ENCODE measurements at regions not wholly inside any gene's neighbourhood (a gene's known extent, or its start where the extent isn't known, plus 50 kb on each side); places are given as distances from the start of the nearest gene placed in this dataset.

DNA sequence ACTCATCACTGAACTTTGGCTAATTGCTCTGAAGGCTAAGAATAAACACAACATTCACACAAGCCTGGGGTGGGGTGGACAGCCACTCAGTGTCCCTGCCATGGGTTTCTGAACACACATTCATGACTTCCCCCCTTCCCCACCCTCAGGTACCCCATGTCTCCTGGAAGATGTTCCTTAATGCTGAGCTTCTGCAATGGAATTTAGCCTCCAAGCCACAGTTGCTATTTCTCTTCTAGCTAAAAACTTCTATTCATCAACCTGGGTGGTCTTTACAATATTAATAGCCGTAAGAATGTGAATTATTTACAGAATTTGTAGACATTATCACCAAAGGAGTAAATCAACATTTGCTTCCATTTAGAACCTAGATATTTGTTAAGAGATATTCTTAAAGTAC is 175.1 kb downstream of the ACKR3 start:
- no peak for DNase-seq

DNA sequence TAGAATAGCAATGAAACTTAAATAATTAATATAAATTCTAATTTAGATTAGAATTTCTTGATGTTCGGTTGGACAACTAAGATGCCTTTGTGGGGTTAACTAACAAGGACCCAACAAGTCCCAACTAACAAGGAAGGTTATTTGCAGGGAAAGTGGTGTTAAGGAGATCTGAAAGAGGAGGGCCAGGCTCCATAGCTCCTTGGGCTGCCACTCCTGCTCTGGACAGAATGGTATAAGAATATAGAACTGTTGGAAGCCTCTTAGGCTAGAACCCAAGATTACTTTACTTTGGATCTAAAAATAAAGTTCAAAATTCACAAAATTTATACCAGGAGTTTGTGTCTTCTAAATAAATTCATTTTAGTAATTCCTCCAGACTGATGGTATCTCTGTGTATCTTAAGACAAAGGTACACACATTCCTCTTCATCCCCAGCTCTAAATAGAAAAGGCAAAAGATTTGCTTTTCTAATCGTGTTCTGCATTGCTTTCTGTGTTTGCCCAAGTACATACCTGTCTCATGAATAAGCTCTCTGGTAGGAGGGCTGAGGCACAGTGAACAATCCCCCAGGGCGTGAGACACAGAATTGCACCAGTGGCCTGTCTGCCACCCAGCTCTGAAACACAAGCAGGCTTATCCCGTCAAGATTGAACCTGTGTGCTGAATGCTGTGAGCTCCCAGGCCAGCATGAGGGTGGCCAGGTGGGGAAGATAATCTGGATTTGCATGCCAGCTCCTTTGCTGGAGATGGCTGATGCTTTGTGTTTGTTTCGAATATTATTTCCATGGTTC is 176.0 kb downstream of the ACKR3 start:
- no peak for DNase-seq

DNA sequence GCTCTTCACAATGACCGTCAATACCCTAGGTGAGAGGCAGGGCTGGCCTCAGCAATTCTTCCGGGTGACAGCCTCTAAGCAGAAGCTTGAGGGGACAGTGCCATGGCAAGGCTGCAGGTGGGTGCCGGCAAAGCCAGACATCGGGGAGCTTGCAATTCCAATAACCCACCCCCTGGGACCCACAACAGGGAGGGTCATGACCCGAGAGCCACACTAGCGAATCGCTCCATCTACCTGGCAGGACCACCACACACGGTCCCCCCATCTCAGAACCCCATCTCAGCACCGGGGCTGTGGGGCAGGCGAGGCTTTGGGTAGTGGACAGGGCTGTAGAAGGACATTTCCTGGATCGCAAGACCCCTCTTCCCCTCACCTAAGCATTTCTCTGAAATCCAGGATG is 177.2 kb downstream of the ACKR3 start:
- DNase-seq, result no peak

DNA sequence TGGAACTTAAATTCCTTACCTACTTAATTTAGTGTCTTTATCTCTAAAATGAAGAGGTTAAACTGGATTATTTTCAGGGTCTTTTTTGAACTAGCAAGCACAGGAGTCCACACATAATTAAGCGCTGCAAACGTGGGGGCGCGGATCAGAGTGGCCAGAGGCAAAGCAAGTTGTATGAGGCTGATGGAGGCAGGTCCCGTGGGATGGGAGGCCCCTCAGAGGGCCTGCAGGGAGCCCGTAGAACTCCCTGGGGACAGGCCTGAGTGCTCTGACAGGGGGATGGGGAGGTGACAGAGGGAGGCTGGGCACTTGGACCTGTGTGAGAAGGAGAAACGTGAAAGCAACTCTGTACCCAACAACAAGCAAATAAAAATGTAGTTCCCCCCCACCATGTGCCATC is 177.8 kb downstream of the ACKR3 start:
- no peak for DNase-seq

DNA sequence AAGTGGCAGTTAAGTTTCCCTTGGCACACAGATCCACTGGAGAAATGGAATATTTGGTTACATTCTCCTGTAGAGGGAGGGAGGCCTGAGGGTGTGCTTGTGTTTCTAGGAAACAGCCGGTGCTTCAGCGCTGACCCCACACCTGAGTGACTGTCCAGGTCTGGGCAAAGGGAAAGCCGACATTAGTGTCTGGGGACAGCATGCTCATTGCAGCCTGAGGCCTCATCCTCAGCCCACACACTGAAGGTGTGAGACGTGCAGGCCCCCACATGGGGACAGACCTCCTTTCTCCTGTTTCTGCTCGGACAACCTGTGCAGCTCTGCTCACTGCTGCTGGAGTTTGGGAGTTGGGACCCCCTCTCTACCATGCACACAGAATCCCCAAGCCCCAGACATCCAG is 178.3 kb downstream of the ACKR3 start:
- no peak for DNase-seq

DNA sequence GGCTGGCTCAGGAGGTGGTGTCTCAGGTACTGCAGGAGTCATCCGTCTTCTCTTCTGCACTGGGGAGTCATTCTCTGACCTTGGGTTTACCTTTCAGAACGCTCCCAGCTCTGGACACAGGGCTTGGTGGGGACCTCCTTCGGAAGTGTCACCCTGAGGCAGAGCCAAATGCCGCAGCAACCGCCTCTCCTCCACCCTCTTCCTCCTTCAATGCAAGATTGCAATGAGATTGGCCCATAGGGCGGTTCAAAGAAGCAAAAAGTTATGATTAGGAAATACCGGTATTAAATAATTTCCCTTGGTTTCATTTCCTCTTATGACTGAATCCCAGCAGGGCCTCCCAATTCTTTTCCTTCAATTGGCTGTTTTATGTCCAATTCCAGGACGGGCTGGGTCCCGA is 178.8 kb downstream of the ACKR3 start:
- DNase-seq, result no peak

DNA sequence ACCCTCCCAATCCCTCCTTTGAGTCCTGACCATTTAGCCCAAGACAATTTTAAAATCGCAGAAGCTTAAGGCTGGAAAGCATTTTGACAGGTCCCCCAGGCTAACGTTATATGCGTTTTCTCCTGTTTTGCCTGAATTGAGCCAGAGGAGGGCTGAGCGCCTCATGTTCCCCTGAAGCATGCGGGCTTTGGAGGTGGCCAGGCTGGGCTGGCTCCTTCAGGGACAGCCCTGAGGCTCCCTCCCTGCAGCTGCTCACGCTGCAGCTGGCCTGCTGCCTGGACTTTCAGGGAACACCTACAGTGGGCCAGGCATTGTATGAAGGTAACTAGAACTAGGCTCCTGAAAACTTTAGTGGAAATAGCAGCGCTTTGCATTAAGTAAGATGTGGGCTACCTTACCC is 179.2 kb downstream of the ACKR3 start:
- no peak for DNase-seq

DNA sequence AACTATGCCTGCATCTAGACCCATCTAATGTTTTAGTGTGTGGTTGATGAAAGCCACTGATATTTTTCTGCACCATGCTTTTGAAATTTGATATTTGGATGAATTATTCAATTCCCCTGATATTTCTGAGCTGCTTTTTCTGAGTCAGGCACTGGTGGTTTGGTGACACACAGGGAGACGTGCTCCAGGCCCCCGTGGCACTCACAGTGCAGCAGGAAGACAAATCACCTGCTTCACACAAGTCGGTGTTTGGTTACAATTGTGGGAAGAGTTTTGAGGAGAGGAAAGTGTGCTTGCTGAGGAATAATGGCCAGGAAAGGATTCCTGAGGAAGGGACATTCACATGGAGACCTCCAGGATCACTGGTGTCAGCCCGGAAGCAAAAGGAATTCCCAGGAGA is 179.7 kb downstream of the ACKR3 start:
- DNase-seq, result no peak

DNA sequence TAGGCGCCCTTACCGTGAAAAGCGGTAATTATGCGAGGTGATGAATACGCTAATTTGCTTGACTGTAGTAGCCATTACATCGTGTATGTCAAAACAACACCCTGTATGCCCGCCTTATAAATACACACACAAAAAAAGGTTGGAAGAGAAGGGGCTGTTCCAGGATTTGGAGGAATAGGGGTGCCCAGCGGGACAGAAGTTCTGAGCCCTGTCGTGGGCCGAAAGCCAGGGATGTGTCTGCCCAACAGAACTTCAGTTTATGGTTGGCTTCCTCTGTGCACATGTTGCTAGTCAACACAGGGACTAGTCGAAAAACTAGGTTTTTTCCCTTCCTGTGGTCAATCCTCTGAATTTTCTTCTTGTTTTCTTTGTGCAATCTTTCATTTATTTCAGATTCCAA is 182.5 kb downstream of the ACKR3 start:
- no peak for DNase-seq

DNA sequence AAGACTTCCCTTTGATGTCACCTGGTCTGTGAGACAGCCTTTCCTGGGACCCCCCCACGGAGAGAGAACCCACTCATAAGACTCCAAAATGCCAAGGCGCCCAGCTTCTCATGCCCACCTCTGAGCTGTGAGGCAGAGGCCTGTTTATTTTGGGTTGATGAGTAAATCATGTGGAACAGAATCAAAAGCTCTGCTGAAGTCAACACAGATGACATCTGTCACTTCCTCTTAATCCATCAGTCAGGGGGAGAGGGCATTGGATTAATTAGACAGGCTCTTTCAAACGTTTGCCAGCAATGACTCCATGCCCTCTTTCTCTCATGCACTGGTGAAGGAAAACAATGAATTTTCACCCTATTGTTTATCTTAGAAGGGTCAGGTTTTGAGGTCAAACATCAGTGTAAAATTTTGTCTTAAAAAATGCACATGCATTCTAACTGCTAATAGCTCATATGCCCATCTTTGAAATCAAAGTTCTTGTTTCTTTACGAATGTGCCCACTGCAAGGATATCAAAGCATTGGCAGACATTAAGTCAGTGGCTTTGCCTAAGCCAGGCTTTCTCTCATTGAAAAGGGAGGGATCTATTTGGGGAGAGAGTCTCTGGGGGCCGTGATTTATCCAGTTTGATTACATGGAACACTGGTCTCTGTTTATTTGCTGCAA is 184.1 kb downstream of the ACKR3 start:
- no peak for DNase-seq

DNA sequence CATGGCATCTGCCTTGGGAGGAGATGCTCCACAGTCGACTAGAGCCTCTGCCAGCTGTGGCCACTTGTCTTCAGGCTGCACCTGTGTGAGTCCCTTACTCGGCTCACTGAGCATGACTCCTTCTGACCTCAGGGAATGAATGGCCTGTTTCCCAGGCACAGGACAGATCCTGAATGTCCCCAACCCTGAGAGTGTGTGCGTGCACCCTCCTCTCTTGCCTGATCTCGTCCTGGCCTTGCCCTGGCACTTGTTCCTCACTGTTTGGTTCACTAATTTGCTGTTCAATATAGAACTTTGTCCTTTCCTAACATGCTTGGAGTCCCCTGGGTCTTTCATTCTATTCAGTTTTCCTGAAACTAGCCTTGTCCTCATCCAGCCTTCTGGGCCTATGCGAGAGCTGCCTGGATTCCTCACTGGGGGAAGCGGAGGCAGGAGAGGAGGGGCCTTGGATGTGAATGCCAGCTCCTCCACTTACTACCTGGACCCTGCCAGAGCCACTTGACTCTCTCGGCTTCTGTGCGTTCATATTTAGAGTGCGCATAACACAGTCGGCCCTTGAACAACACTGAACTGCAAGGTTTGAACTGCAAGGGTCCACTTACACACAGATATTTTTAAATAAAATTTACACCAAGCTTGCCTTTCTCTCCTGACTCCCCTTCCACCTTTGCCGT is 184.8 kb downstream of the ACKR3 start:
- no peak for DNase-seq

DNA sequence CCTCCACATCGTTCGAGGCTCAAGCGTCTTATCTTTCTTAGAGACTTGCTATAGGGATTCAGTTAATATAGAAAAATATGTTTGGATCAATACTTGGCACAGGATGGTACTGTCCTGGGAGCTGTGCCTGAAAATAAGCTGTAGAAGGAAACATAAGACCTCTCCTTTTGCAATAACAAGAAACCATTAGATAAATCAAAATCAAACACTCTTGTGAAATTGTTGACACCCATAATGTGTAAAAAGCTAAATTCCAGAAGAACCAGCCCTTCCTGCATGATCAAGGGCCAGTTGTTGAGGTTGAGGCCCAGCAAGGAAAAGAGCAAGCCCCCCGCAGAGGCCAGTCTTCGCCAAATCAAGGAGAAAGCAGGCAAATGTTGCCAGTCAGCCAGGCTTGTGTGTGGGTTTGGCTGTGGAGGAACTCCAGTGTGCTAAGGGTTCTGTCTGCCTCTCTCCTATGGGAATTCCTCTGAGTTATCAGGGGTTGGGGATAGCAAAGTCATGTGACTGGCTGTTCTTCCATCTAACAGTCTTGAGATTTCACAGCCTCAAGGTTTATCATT is 185.7 kb downstream of the ACKR3 start:
- no peak for DNase-seq

DNA sequence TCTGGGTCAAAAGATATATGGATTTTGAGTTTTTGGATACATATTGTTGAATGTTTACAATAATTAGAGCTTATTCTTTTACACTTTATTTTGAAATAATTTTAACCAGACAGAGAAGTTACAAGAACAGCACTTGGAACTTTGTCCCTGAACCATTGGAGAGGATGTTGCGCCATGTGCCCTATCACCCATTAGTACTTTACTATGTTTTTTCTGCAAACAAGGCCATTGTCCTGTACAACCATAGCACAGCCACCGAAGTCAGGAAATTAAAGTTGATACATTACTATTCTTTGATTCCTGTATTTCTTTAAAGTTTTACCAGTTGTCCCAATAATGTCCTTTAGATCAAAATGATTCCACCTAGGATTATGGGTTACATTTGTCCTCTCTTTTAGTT is 188.8 kb downstream of the ACKR3 start:
- DNase-seq, result no peak

DNA sequence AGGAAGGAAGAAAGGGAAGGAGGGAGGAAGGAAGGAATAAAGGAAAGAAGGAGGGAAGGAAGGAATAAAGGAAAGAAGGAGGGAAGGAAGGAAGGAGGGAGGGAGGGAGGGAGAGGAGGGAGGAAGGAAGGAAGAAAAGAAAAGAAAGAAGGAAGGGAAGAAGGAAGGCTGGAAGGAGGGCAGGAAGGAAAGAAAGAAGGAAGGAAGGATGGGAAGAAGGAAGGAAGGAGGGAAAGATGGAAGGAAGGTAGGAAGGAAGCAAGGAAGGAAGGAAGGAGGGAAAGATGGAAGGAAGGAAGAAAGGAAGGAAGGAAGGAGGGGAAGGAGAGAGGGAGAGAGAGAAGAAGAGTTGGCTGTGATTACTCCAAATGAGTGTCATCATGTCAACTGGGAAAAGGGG is 190.6 kb downstream of the ACKR3 start:
- no peak for DNase-seq

DNA sequence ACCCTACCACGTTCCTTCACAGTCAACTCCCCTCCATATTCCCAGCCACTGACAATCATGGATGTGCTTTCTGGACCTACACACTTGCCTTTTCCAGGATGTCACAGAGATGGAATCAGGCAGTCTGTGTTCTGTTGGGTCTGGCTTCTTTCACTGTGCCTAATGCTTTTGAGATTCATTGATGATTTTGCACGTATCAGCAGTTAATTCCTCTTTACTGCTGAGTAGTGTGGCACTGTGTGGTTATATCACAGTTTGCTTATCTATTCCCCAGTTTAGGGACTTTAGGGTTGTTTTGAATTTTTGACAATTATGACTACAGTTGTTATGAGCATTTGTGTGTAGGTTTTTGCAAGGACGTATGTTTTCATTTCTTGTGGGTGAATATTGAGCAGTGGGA is 191.7 kb downstream of the ACKR3 start:
- no peak for DNase-seq

DNA sequence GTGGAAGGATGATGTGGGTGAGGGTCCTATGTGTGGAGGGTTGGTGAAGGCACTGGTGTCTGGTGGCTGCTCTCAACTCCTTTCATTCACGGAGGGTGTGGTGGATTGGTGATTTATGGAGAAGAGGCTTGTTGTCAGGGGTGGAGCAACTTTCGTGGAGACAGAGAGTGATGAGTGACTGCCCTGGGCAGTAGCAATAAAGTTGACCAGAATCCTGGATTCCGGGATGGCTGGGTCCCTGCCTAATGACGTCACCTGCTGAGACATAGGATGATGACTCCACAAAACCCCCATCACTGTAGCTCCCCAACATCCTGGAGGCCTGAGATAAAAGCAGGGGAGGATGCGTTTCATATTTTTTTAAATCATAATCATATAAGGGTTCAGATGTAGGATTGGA is 193.0 kb downstream of the ACKR3 start:
- DNase-seq, result no peak

DNA sequence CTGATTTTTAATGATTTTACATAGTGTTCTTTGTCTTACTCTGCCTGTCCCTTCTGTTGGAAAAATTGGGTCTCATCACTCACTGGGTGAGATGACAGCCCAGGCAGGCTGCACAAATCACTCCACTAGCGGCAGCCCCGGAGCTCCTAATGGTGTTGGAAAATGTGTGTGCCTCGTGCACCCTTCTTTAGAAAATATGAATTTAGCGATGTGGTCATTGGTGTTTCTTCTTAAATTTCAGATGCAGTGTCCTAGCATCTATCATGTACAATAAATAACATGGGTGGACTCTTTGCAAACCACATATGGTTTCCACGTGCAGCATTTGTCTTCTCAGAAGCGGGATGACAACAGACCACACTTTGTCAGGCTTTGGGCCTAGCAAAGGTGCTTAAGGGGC is 194.2 kb downstream of the ACKR3 start:
- DNase-seq, result no peak

DNA sequence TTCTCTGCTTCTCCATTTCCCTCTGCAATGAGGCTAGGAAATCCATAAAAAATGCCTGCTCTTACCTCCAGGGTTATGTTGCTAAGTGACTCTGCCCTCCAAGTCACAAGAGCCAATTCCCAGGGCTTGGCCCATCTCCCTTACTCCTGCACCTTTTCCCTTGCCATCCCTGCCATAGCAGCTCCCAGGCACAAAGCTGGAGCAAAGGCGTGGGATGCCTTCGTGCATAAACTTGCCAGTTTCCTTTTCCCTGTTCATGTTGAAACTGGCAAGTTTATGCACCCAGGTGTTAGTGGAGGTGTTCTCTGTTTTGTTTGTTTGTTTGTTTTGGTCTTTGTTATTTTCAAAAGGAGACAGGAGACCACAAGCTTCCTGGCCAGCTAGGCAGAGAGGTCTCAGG is 195.1 kb downstream of the ACKR3 start:
- no peak for DNase-seq

DNA sequence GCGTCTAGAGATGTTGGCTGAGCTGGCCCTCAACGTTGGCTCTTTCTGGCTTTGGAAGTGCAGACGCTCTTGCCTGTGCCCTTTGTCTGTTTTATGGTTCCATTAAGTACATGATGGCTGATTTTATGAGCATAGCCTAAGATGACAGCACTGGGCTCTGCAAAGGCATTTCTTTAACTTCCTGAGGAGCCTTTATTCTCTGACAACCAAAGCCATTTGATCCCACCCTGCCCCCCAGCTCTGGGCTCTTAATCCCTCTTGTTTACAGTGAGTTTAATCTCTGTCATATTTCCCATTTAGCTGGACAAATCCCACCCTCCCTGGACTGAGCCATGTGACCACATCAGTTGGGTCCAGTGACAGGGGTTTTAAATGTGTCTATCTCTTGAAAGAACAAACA is 195.9 kb downstream of the ACKR3 start:
- DNase-seq, result no peak

DNA sequence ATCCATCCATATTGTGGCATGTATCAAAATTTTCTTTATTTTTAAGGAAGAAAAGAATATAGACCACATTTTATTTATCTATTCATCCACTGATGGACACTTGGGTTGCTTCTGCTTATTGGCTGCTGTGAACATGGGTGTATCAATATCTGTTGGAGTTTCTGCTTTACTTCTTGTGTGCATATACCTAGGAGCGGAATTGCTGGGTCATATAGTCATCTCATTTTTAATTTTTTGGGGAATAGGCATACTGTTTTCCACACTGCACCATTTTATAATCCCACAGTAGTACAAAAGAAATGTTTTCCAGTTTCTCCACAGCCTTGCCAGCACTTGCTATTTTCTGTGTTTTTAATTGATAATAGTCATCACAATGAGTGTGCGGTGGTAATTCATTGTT is 197.2 kb downstream of the ACKR3 start:
- no peak for DNase-seq

DNA sequence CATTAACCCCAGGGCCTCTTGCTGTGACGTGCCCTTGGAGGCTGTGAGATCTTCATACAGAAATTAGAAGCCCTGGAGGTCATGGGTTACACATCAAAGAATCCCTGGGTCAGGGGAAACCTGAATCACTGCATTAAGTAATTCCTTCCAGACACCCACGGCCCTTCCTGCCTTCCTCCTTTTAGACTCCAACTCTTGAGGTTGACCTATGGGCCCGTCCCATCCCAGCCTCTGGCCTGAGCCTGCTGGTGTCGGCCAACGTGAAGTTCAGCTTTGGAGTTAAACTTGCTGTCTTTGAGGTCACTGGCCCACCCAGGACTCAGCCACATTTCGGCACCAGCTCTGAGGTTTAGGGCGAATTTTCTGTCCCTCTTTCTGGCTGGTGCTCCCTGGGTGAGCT is 198.3 kb downstream of the ACKR3 start:
- no peak for DNase-seq

DNA sequence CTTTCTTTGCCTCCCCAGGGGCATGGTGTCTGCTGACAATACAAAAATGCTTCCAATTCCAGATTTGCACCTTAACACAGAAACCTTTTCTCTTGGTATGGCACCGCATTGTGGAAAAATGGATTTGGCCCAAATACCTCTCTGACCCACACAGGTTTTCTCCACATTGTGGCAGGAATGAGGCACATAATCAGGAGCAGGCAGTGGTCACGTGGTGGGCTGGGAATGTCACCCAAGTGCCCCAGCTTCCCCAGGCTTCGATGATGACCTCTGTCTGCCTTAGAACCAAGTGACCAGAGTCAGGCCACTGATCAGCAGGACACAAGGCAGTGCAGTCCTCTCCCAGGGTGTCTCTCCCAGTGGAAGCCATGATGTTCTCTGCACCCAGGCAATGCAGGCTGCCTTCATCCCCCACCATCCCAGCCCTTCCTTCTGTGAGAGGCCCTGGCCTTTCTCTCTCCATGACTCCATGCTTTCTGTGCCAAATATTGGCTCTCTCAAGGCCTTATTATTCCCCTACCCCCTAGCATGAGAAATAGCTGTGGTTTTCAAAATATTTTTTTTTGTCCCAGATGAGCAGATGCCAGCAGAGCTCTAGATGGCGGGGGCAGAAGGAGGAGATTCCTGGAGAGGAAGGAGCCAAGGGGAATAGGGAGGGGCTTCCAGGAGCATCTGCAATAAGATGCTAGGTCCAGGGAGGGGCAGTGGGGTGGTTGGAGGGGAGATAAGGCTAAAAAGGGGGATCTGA is 198.9 kb downstream of the ACKR3 start:
- no peak for DNase-seq

Data from hypothalamus (tissue), 51 donors.